ENCODE measurements at regions not wholly inside any gene's neighbourhood (a gene's known extent, or its start where the extent isn't known, plus 50 kb on each side); places are given as distances from the start of the nearest gene placed in this dataset.
A peak's percentile ranks its signal among the peaks of the same experiment; 100 is the strongest.

DNA sequence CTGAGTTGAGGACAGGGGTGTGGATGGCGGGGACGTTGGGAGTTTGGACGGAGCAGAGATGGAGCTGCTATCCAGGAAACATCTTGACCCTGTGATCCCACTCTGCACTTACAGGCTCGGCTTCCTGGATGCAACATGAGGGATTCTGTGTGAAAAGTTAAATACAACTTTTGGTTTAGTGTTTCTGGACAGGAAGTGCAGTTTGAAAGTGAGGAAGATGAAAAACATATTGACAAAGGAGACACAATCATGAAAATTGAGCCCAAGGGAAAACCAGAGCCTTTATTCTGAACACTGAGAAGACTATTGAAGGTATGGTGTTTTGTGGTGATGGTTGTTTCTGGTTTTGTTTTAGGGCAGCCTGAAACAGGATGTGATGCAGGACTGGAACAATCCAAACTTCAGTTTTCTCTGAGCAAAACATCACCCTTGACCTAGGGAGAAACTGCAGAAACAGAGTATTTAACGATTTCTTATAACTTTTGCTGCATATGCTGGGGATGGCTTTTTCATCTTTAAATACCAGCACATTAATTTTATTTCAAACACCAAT is 76.5 kb upstream of the RFX8 start:
- DNase-seq (ENCODE audit: low spot score) (no peak), ATAC-seq (ENCODE audit: low FRiP score) (no peak)
- TF ChIP-seq, protein P1, sequence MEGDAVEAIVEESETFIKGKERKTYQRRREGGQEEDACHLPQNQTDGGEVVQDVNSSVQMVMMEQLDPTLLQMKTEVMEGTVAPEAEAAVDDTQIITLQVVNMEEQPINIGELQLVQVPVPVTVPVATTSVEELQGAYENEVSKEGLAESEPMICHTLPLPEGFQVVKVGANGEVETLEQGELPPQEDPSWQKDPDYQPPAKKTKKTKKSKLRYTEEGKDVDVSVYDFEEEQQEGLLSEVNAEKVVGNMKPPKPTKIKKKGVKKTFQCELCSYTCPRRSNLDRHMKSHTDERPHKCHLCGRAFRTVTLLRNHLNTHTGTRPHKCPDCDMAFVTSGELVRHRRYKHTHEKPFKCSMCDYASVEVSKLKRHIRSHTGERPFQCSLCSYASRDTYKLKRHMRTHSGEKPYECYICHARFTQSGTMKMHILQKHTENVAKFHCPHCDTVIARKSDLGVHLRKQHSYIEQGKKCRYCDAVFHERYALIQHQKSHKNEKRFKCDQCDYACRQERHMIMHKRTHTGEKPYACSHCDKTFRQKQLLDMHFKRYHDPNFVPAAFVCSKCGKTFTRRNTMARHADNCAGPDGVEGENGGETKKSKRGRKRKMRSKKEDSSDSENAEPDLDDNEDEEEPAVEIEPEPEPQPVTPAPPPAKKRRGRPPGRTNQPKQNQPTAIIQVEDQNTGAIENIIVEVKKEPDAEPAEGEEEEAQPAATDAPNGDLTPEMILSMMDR (IDR thresholded peaks at IDR 0.05), result no peak

DNA sequence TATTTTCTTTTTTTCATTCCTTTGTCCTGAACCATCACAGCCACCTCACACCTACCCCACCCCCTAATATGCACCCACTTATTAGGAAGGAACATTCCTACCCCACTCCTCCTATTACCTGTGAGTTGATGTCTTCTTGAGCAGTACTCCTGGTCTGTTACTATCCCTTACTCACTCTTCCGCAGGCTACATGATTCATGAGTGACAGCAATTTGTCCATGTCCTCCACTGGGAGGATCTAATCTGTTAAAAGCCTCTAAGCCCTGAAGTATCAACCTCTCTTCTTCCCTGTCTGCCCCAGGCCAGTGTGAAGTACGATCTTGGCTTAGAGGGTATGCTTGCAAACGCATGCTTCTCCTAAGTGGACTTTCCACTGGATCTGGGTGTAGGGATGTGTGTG is 75.6 kb upstream of the RFX8 start:
- no peak for ATAC-seq (ENCODE audit: low FRiP score)
- DNase-seq (ENCODE audit: low spot score), result no peak
- TF ChIP-seq, protein P1 (IDR thresholded peaks at IDR 0.05), result no peak

DNA sequence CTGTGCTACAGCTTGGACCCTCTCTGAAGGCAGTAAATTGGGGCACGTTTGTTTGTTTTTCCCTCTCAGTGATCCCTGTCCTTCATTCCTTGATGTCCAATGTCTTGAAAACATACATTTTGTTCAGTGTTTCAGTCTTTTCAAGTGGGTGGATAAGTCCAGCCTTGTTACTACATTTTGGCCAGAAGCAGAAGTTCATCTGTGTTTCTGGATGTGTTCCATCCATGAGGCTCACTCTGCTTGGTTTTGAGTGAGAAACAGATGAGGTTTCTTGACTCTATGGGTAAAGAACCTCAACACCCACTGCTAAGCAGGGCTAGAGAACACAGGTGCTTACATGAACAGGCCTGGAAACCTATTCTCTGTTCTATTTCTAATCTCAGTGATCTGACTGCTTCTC is 74.5 kb upstream of the RFX8 start:
- TF ChIP-seq, protein P1 (IDR thresholded peaks at IDR 0.05), result no peak
- ATAC-seq (ENCODE audit: low FRiP score), result no peak
- no peak for DNase-seq (ENCODE audit: low spot score)

DNA sequence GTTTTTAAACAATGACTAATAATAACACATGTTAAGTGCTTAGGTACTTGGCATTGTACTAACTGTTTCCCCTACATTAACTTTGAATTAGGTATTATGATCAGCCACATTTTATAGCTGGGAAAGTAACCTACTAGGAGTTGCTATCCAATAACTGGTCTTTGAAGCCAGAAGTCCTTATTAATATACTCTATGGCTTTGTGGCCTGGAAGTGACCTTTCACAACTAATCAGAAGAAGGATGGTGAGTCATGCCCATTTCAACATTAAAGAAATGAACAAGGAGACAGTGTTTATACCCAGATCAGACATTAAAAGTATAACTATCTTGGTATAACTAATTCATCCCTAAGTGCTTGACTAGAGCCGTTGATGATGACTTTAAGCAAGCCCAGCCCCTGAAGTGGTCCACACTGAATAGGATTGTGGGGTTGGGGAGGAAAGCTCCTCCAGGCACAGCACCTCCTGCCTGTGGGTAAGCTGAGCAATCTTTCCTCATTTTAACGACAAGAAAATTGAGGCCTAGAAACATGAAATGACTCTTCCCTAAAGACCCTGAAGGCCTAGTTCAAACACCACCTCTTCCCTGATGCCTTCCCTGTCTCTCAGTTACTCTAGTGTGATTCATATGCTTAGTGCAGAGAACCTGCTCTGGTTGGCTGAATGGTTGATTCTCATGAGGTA is 71.6 kb upstream of the RFX8 start:
- DNase-seq (ENCODE audit: low spot score) (no peak), ATAC-seq (ENCODE audit: low FRiP score) (peak; percentile 83)
- TF ChIP-seq, protein P1 (IDR thresholded peaks at IDR 0.05), result no peak

DNA sequence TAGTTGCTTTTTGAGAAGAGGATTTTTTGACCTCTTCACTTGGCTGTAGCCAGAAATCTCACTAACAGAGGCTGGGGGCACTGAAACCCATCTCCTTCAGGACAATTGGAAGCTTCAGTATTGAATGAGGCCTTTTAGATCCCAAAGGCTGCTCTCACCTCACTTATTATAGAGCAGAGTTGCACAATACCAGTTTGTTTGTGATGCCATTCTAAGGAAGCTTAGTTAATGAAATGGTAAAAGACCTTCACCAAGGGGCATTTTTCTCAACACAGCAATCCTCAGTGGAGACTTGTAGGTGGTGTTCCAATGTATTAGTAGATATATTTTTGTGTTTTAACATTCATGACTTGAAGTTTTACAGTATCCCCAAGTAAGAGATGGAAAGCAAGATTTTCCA is 71.0 kb upstream of the RFX8 start:
- ATAC-seq (ENCODE audit: low FRiP score), result no peak
- TF ChIP-seq, protein P1 (IDR thresholded peaks at IDR 0.05), result no peak
- DNase-seq (ENCODE audit: low spot score), result no peak

DNA sequence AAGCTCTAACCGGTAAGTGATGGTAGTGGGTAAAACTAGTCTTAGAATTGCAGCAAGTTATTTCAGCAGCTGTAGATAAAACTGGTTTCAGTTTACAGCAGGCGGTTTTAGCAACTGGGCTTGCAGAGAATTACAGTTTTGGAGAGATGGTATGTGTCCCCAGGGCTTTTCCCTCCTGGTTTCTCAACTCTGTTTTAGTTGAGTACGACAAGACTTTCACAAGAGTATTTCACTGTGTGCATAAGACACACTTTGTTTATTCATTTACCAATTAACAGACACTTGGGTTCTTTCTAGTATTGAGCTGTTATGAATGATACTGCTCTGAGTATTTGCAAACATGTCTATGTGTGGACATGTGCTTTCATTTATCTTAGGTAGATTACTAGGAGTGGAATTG is 65.6 kb upstream of the RFX8 start:
- TF ChIP-seq, protein P1 (IDR thresholded peaks at IDR 0.05), result no peak
- no peak for ATAC-seq (ENCODE audit: low FRiP score)
- DNase-seq (ENCODE audit: low spot score), result no peak

DNA sequence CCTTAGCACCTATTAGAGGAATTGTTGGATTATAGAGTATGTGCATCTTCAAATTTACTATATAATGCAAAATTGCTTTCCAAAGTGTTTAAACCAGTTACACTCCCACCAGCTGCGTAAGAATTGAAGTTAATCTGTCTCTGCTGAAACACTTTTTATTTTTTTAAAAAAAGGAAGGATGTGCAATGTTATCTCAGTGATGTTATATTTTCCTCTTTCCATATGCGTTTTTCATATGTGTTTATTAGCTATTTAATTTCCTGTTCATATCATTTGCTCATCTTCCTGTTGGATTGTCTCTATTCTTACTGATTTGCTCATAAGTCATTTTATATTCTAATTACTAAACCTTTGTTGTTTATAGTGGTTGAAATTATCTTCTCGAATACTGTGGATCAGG is 63.2 kb upstream of the RFX8 start:
- DNase-seq (ENCODE audit: low spot score) (no peak), ATAC-seq (ENCODE audit: low FRiP score) (no peak)
- TF ChIP-seq, protein P1 (IDR thresholded peaks at IDR 0.05), result no peak

Data from omental fat pad (tissue), 3 donors.